Liver (tissue), 7 donors: ENCODE measurements at regions not wholly inside any gene's neighbourhood (a gene's known extent, or its start where the extent isn't known, plus 50 kb on each side); places are given as distances from the start of the nearest gene placed in this dataset.

ENCODE experiments used
- DNase-seq: peaks from one replicate; pipeline ENCODE4 v3.0.0-alpha.2; 2017; ENCODE audit warnings: low spot score
- H3K27ac ChIP-seq, 2 donors: one replicate each; pipeline ENCODE4 v1.7.0; 2013; ENCODE audit warnings: inconsistent platforms in 2 of 2, low read length in 2 of 2, control low read depth in 1 of 2, low read depth in 1 of 2, mild to moderate bottlenecking in 1 of 2
- H3K27me3 ChIP-seq, 4 donors: one replicate each; pipeline versions ENCODE4 v1.6.1 to v1.7.0; 2013; ENCODE audit warnings: low read length in 3 of 4, inconsistent platforms in 1 of 4, mild to moderate bottlenecking in 1 of 4, moderate library complexity in 1 of 4; ENCODE audit not compliant: control insufficient read depth in 4 of 4, insufficient read depth in 4 of 4
- H3K36me3 ChIP-seq, 4 donors: one replicate each; pipeline versions ENCODE4 v1.6.1 to v1.7.0; 2013; ENCODE audit warnings: low read length in 3 of 4, mild to moderate bottlenecking in 3 of 4, low read depth in 1 of 4, moderate library complexity in 1 of 4; ENCODE audit not compliant: control insufficient read depth in 4 of 4, insufficient read depth in 3 of 4
- H3K4me1 ChIP-seq, 4 donors: one replicate each; pipeline versions ENCODE4 v1.6.1 to v1.7.0; 2013; ENCODE audit warnings: low read length in 3 of 4, mild to moderate bottlenecking in 3 of 4, moderate library complexity in 1 of 4; ENCODE audit not compliant: control insufficient read depth in 4 of 4, insufficient read depth in 4 of 4
- H3K4me3 ChIP-seq, 3 donors: one replicate each; pipeline versions ENCODE4 v1.6.1 to v1.7.0; 2013; ENCODE audit warnings: low read length in 3 of 3, control low read depth in 1 of 3, low read depth in 1 of 3, mild to moderate bottlenecking in 1 of 3
- H3K9ac ChIP-seq, 2 donors: one replicate each; pipeline ENCODE4 v1.7.0; 2013; ENCODE audit warnings: low read length in 2 of 2, mild to moderate bottlenecking in 2 of 2, moderate library complexity in 2 of 2, control low read depth in 1 of 2, low read depth in 1 of 2
- H3K9me3 ChIP-seq, 4 donors: one replicate each; pipeline versions ENCODE4 v1.6.1 to v1.7.0; 2013; ENCODE audit warnings: low read length in 3 of 4; ENCODE audit not compliant: control insufficient read depth in 4 of 4
- ATF3 ChIP-seq: IDR thresholded peaks from 2 replicates; pipeline ENCODE4 v1.6.1; 2016; ENCODE audit warnings: antibody characterized with exemption
- EGR1 ChIP-seq, 2 donors: IDR thresholded peaks; 2 replicates each; pipeline ENCODE4 v1.6.1; 2016 to 2018; ENCODE audit warnings: antibody characterized with exemption in 2 of 2, low read depth in 2 of 2
- FOXA1 ChIP-seq: IDR thresholded peaks from 2 replicates; pipeline ENCODE4 v1.6.1; 2016; ENCODE audit warnings: antibody characterized with exemption
- HNF4G ChIP-seq: IDR thresholded peaks from 2 replicates; pipeline ENCODE4 v1.6.1; 2016; ENCODE audit warnings: antibody characterized with exemption
- MAX ChIP-seq: IDR thresholded peaks from 2 replicates; pipeline ENCODE4 v1.6.1; 2016; ENCODE audit warnings: antibody characterized with exemption
- NR2F2 ChIP-seq: IDR thresholded peaks from 2 replicates; pipeline ENCODE4 v1.6.1; 2016; ENCODE audit warnings: antibody characterized with exemption
- REST ChIP-seq: IDR thresholded peaks from 2 replicates; pipeline ENCODE4 v1.6.1; 2016; ENCODE audit warnings: antibody characterized with exemption, mild to moderate bottlenecking
- TAF1 ChIP-seq: conservative IDR thresholded peaks from 2 replicates; pipeline ENCODE4 v1.6.1; 2016; ENCODE audit warnings: antibody characterized with exemption, mild to moderate bottlenecking
- YY1 ChIP-seq: IDR thresholded peaks from 2 replicates; pipeline ENCODE4 v1.6.1; 2016; ENCODE audit warnings: antibody characterized with exemption, mild to moderate bottlenecking
- ZBTB33 ChIP-seq: IDR thresholded peaks from 2 replicates; pipeline ENCODE4 v1.6.1; 2016; ENCODE audit warnings: antibody characterized with exemption
- WGBS: extraction: QIAGEN DNeasy Blood & Tissue Kit; methylation state at CpG from one replicate; pipeline ENCODE4 v1.1.7; 2013; 5-methylcytosine and 5-hydroxymethylcytosine counted together
- donor health status: healthy.
- donor health status: healthy.
- donor health status: healthy.
- donor health status: healthy.

GRCh38 chr9:93895535-93895934, 59.6 kb downstream of the BARX1 start:
- Histone ChIP-seq H3K27ac (no peak overlapping the region), H3K9me3 (no peaks in the 10 kb centered on the region)
- DNase-seq: no peak

GRCh38 chr9:93894691-93895079, 60.5 kb downstream of the BARX1 start:
- Histone ChIP-seq H3K4me3 (no peak overlapping the region), H3K36me3 (no peaks in the 10 kb centered on the region), H3K27ac (no peak overlapping the region), H3K4me1 (peaks cover 3 to 11% (median 6%) of the 10 kb centered on the region in 4 donors), H3K27me3 (no peaks in the 10 kb centered on the region), H3K9ac (no peak overlapping the region), H3K9me3 (no peaks in the 10 kb centered on the region)
- WGBS: 95% methylated on average over 6 of the region's 6 CpGs
- TF ChIP-seq TAF1: no peak
- no peak for TF ChIP-seq NR2F2
- TF ChIP-seq REST: no peak
- no peak for TF ChIP-seq YY1
- no peak for TF ChIP-seq FOXA1
- TF ChIP-seq HNF4G: no peak
- no peak for TF ChIP-seq EGR1 (IDR thresholded peaks at IDR 0.05; ENCODE audit: low read depth in 2 of 2)
- DNase-seq: no peak

More at GRCh38 chr9:93895535-93895934, 59.6 kb downstream of the BARX1 start:
- TF ChIP-seq EGR1 (IDR thresholded peaks at IDR 0.05; ENCODE audit: low read depth in 2 of 2) (no peak), NR2F2 (no peak), MAX (no peak), ZBTB33 (no peak), ATF3 (no peak), REST (no peak)
- no peaks in the 10 kb centered on the region for H3K27me3 ChIP-seq
- H3K9ac ChIP-seq: no peak overlapping the region
- WGBS: 89% methylated on average over 8 of the region's 8 CpGs
- peaks cover 3 to 11% (median 6%) of the 10 kb centered on the region in 4 donors for H3K4me1 ChIP-seq
- H3K4me3 ChIP-seq: no peak overlapping the region
- no peaks in the 10 kb centered on the region for H3K36me3 ChIP-seq
